DMS 273 (cell line): ENCODE measurements at regions not wholly inside any gene's neighbourhood (a gene's known extent, or its start where the extent isn't known, plus 50 kb on each side); places are given as distances from the start of the nearest gene placed in this dataset.
"Not testable (repeated sequence)": the region's sequence is repeated elsewhere in the genome, so short reads cannot be mapped to it uniquely, and the experiment has no call there.

ENCODE experiments used
- DNase-seq: peaks from one replicate; lab custom pipeline; 2025; ENCODE audit not compliant: unreplicated experiment; lab: John Stamatoyannopoulos, UW

- not testable (repeated sequence) for DNase-seq
Measured at GRCh38 chr21:25531538-25532250, 75.6 kb downstream of the MRPL39 start.

GRCh38 chr21:25528515-25528914, 78.8 kb downstream of the MRPL39 start:
- DNase-seq, result peak; percentile 34

- DNase-seq, result no peak
Measured at GRCh38 chr21:25518491-25518911, 88.8 kb downstream of the MRPL39 start.

- peak; percentile 4 for DNase-seq
Measured at GRCh38 chr21:25515484-25516405, 91.5 kb downstream of the MRPL39 start.

GRCh38 chr21:25513810-25514209, 93.5 kb downstream of the MRPL39 start:
- DNase-seq, result no peak

GRCh38 chr21:25512095-25513081, 94.9 kb downstream of the MRPL39 start:
- DNase-seq, result no peak

GRCh38 chr21:25509862-25510261, 97.4 kb downstream of the MRPL39 start:
- no peak for DNase-seq

GRCh38 chr21:25508364-25508763, 98.9 kb downstream of the MRPL39 start:
- DNase-seq, result no peak

- DNase-seq, result no peak
Measured at GRCh38 chr21:25507522-25507921, 99.8 kb downstream of the MRPL39 start.

- DNase-seq, result no peak
Measured at GRCh38 chr21:25506887-25507286, 100.4 kb downstream of the MRPL39 start.

GRCh38 chr21:25506261-25506660, 101.0 kb downstream of the MRPL39 start:
- DNase-seq, result no peak

GRCh38 chr21:25503981-25504380, 103.3 kb downstream of the MRPL39 start:
- DNase-seq, result no peak

GRCh38 chr21:25501996-25502665, 105.2 kb downstream of the MRPL39 start:
- no peak for DNase-seq

GRCh38 chr21:25501462-25501861, 105.8 kb downstream of the MRPL39 start:
- no peak for DNase-seq

- DNase-seq, result no peak
Measured at GRCh38 chr21:25500598-25500997, 106.7 kb downstream of the MRPL39 start.

GRCh38 chr21:25496825-25497482, 110.3 kb downstream of the MRPL39 start:
- no peak for DNase-seq

GRCh38 chr21:25494804-25495203, 112.5 kb downstream of the MRPL39 start:
- no peak for DNase-seq

GRCh38 chr21:25493722-25494121, 113.6 kb downstream of the MRPL39 start:
- DNase-seq, result no peak

GRCh38 chr21:25491267-25491666, 116.0 kb downstream of the MRPL39 start:
- no peak for DNase-seq

GRCh38 chr21:25490742-25491141, 116.5 kb downstream of the MRPL39 start:
- DNase-seq, result no peak
